Glomerular endothelial cell (primary cell): ENCODE measurements at regions not wholly inside any gene's neighbourhood (a gene's known extent, or its start where the extent isn't known, plus 50 kb on each side); places are given as distances from the start of the nearest gene placed in this dataset.
"Not testable (repeated sequence)": the region's sequence is repeated elsewhere in the genome, so short reads cannot be mapped to it uniquely, and the experiment has no call there.

Experiments
- DNase-seq: peaks from one replicate; pipeline ENCODE4 v3.0.0-alpha.2; 2011; ENCODE audit warnings: low read depth, low spot score; ENCODE audit errors: extremely low read depth

- DNase-seq = no peak
These were observed 297.1 kb upstream of the MEIS2 start for GRCh38 chr15:37397266-37398022.

GRCh38 chr15:37416103-37416502, 315.8 kb upstream of the MEIS2 start:
- no peak for DNase-seq

- no peak for DNase-seq
These were observed 325.2 kb upstream of the MEIS2 start for GRCh38 chr15:37425541-37425940.

GRCh38 chr15:37427393-37427792, 327.0 kb upstream of the MEIS2 start:
- not testable (repeated sequence) for DNase-seq

GRCh38 chr15:37446921-37447320, 346.6 kb upstream of the MEIS2 start:
- no peak for DNase-seq

- DNase-seq = no peak
These were observed 352.1 kb upstream of the MEIS2 start for GRCh38 chr15:37452498-37452897.

GRCh38 chr15:37480482-37480881, 380.1 kb upstream of the MEIS2 start:
- no peak for DNase-seq

GRCh38 chr15:37481126-37481525, 380.8 kb upstream of the MEIS2 start:
- no peak for DNase-seq

GRCh38 chr15:37483779-37484178, 383.4 kb upstream of the MEIS2 start:
- no peak for DNase-seq

- DNase-seq = no peak
These were observed 384.7 kb upstream of the MEIS2 start for GRCh38 chr15:37485056-37485455.

GRCh38 chr15:37490707-37491106, 390.4 kb upstream of the MEIS2 start:
- DNase-seq = no peak

GRCh38 chr15:37516621-37517020, 416.3 kb upstream of the MEIS2 start:
- DNase-seq = no peak

GRCh38 chr15:37517191-37517895, 417.0 kb upstream of the MEIS2 start:
- no peak for DNase-seq

GRCh38 chr15:37518436-37518835, 416.0 kb upstream of the TMCO5A start:
- DNase-seq = no peak

- DNase-seq = no peak
These were observed 414.4 kb upstream of the TMCO5A start for GRCh38 chr15:37520026-37520425.

GRCh38 chr15:37520882-37521281, 413.6 kb upstream of the TMCO5A start:
- DNase-seq = no peak

GRCh38 chr15:37524601-37525000, 409.8 kb upstream of the TMCO5A start:
- DNase-seq = no peak

GRCh38 chr15:37528432-37528831, 406.0 kb upstream of the TMCO5A start:
- DNase-seq = no peak

GRCh38 chr15:37536967-37537605, 397.4 kb upstream of the TMCO5A start:
- no peak for DNase-seq

GRCh38 chr15:37537802-37538201, 396.6 kb upstream of the TMCO5A start:
- DNase-seq = no peak

- no peak for DNase-seq
These were observed 386.3 kb upstream of the TMCO5A start for GRCh38 chr15:37548116-37548515.
